Uterus (tissue), 2 donors: ENCODE measurements at regions not wholly inside any gene's neighbourhood (a gene's known extent, or its start where the extent isn't known, plus 50 kb on each side); places are given as distances from the start of the nearest gene placed in this dataset.

ENCODE experiments used
- CTCF ChIP-seq, 4 experiments: fragments of 200-600 bp in 2 of 4; fragments of 450-650 bp in 2 of 4; sonication (generic) in 2 of 4; IDR thresholded peaks; one replicate each; pipeline ENCODE4 v1.5.1; 2016 to 2019; ENCODE audit warnings: antibody characterized with exemption in 4 of 4, mild to moderate bottlenecking in 2 of 4, moderate library complexity in 1 of 4
- POLR2A ChIP-seq, 2 donors: fragments of 450-650 bp; IDR thresholded peaks; one replicate each; pipeline ENCODE4 v1.6.1; 2016; ENCODE audit warnings: antibody characterized with exemption in 2 of 2, mild to moderate bottlenecking in 1 of 2, moderate library complexity in 1 of 2

- no peak for TF ChIP-seq CTCF (IDR thresholded peaks at IDR 0.05)
- no peak for TF ChIP-seq POLR2A (IDR thresholded peaks at IDR 0.05)
Observed at GRCh38 chr12:24546661-24547060, 402.2 kb downstream of the BCAT1 start.
